Amniotic epithelial cell (primary cell): ENCODE measurements at regions not wholly inside any gene's neighbourhood (a gene's known extent, or its start where the extent isn't known, plus 50 kb on each side); places are given as distances from the start of the nearest gene placed in this dataset.
A peak's percentile ranks its signal among the peaks of the same experiment; 100 is the strongest.
"Not testable (repeated sequence)": the region's sequence is repeated elsewhere in the genome, so short reads cannot be mapped to it uniquely, and the experiment has no call there.

ENCODE experiments used
- DNase-seq: peaks from one replicate; pipeline ENCODE4 v3.0.0-alpha.2; 2010; ENCODE audit warnings: low read depth

DNA sequence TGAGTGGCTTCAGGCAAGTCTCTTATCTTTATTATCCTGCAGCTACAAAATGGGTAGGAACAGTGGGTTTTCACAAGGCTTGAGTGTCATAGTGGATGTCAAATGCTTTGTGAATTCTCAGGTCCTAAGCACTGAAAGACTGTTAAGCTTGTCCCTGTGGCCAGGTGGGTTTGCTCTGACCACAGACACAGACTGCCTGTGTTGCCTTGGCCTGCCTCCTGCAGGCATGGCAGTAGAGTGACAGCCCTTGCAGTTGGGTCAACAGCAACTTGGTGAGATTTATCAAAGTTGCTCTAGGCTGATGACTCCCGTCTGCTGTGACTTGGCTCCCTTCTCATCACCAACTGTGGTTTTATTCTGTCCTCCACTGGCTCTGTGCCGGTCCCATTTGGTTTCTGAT is 520.0 kb upstream of the CCDC196 start:
- DNase-seq = no peak

- peak; percentile 84 for DNase-seq
These were observed 513.8 kb upstream of the CCDC196 start for GRCh38 chr14:65972346-65972870.

- DNase-seq = peak; percentile 93
These were observed 513.3 kb upstream of the CCDC196 start for GRCh38 chr14:65972891-65973290.

- DNase-seq = no peak
These were observed 510.3 kb upstream of the CCDC196 start for GRCh38 chr14:65975865-65976264.

- peak; percentile 24 for DNase-seq
These were observed 509.3 kb upstream of the CCDC196 start for GRCh38 chr14:65976761-65977404.

- DNase-seq = no peak
These were observed 504.9 kb upstream of the CCDC196 start for GRCh38 chr14:65981192-65981843.

GRCh38 chr14:65986041-65986440 is 500.1 kb upstream of the CCDC196 start:
- peak; percentile 44 for DNase-seq

GRCh38 chr14:65989981-65990380 is 496.2 kb upstream of the CCDC196 start:
- DNase-seq = no peak

GRCh38 chr14:65991104-65991503 is 495.1 kb upstream of the CCDC196 start:
- no peak for DNase-seq

DNA sequence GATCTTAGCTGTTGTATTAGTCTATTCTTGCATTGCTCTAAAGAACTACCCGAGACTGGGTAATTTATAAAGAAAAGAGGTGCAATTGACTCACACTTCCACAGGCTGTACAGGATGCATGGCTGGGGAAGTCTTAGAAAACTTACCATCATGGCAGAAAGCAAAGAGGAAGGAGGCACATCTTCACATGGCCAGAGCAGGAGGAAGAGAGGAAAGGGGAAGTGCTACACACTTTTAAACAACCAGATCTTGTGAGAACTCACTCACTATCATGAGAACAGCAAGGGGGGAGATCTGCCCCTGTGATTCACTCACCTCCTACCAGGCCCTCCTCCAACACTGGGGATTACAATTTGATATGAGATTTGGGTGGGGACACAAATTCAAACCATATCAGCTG is 494.2 kb upstream of the CCDC196 start:
- not testable (repeated sequence) for DNase-seq

DNA sequence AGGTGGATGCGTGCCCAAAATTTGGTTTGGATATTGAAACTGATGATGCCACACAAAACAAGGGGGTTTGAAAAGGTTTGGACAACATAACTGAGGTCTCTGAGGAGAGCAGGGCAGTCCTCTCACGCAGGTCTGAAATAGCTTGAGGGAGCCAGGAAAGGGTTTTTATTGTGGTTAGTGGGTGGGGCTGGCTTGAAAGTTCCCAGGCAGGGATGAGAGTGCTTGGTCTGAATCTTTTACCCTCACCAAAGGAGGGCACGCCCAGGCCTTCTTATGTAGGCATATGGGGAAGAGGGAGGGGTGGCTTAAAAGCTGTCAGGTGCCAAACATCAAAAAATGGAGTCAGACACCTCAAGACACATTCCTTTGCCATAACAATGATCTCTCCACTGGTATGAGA is 493.1 kb upstream of the CCDC196 start:
- DNase-seq = no peak

- DNase-seq = no peak
These were observed 492.2 kb upstream of the CCDC196 start for GRCh38 chr14:65993996-65994395.

GRCh38 chr14:65997347-65997746 is 488.8 kb upstream of the CCDC196 start:
- DNase-seq = peak; percentile 50

- no peak for DNase-seq
These were observed 486.3 kb upstream of the CCDC196 start for GRCh38 chr14:65999865-66000264.

GRCh38 chr14:66000766-66001165 is 485.4 kb upstream of the CCDC196 start:
- no peak for DNase-seq

- DNase-seq = no peak
These were observed 484.8 kb upstream of the CCDC196 start for GRCh38 chr14:66001356-66001755.

DNA sequence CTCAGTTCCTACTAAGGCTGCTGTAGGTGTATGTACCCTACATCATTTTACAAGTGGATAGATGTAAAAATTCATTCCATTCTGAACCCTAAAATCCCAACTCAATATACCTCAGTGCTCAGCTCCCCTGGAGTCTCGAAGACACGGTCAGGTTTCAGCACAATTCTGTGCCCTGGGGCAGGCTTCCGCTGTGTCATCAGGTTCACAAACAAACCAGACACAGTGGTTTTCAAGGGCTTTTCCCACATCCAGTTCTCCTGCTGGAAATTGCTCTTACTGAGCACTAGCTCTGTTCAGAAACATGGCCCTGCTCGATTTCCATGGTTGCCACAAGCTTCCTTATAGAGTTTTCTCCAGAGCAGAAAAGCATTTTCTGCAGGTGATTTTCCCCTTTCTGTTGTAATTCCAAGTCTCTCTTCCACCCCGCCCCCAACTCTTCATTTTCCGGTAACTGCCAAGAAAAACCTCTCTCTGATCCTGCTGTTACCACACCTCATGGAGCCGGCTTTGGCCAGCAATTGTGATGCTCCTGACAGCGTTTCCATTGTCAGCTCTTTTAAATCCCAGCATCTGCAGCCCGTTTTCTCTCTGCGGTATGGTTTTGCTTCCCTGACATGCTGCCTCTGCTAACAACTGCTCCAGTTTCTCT is 483.0 kb upstream of the CCDC196 start:
- no peak for DNase-seq

GRCh38 chr14:66005900-66006434 is 480.2 kb upstream of the CCDC196 start:
- peak; percentile 44 for DNase-seq

DNA sequence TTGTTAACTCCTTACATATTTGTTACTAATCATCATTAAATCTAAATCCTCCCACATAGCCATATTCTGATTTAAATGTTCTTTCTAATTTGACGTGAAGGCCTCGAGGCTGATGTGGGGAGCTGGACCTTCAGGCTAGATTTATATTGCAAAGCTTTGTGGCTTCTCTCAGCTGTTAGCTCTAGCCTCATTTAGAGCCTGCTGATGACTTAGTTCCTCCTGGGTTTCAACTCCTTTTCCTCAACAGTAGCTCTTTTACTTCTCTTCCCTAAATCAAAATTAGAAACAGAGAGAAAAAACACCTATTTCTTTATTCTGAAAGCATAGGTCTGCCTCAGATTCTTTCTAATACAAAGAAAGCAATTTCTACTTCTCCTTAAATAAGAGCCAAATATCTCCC is 477.5 kb upstream of the CCDC196 start:
- DNase-seq = peak; percentile 87

DNA sequence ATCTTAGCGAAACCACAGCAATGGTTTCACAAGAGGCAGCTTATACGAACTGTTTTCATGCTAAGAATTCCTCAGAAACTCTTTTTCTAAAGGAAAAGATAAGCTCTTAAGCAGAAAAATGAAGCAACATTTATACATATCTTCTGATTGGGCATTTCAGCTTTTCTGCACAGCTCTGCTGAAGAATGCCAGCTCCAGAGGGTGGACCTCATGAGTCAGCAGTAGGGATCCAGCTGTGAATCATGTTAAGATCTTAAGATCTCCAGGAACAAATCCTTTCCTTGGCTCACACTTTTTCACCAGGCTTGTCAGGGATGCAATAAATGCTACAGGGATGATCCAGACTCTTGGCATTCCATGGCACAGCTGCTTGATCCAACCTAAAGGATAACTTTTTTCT is 477.1 kb upstream of the CCDC196 start:
- DNase-seq = peak; percentile 100

GRCh38 chr14:66010695-66011094 is 475.5 kb upstream of the CCDC196 start:
- DNase-seq = no peak

DNA sequence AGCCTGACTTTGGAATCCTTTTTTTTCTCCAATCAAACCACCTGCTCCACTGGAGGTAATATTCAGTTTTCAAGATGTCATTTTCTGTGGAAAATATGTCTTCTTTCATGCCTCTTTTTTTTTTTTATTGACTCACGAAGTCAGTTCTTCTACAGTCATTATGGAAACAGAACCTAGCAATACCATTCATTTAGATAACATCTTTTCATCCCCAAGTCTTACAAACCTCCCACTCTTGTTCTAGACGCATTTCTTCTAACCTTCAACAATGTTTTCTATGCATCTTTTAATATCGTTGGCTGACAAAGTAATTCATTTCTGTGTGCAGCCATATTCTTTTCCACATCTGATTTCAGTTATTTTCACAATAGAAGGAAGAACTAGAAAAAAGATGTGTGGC is 474.3 kb upstream of the CCDC196 start:
- no peak for DNase-seq

- DNase-seq = not testable (repeated sequence)
These were observed 472.6 kb upstream of the CCDC196 start for GRCh38 chr14:66013607-66014006.
